DOHH2 (cell line): ENCODE measurements at regions not wholly inside any gene's neighbourhood (a gene's known extent, or its start where the extent isn't known, plus 50 kb on each side); places are given as distances from the start of the nearest gene placed in this dataset.

Experiments used
- H3F3A ChIP-seq: fragments of 200-600 bp; sonication (generic), shearing (Covaris generic); 2 replicates; pipeline ENCODE4 v1.6.0; 2016; ENCODE audit warnings: antibody characterized with exemption, mild to moderate bottlenecking; ENCODE audit not compliant: control insufficient read depth, insufficient read depth
- H3K27ac ChIP-seq: fragments of 200-600 bp; sonication (generic); 2 replicates; pipeline ENCODE4 v1.5.1; 2014; ENCODE audit warnings: low read depth, mild to moderate bottlenecking, low read length, moderate library complexity
- H3K27me3 ChIP-seq: fragments of 200-600 bp; sonication (generic); 2 replicates; pipeline ENCODE4 v1.6.1; 2014; ENCODE audit warnings: mild to moderate bottlenecking, low read length, mixed read lengths; ENCODE audit not compliant: control insufficient read depth
- H3K36me3 ChIP-seq: fragments of 200-600 bp; sonication (generic); 2 replicates; pipeline ENCODE4 v1.6.1; 2014; ENCODE audit warnings: mild to moderate bottlenecking, low read length, moderate library complexity, mixed read lengths; ENCODE audit not compliant: control insufficient read depth
- H3K4me1 ChIP-seq: fragments of 200-600 bp; sonication (generic); 2 replicates; pipeline ENCODE4 v1.6.1; 2014; ENCODE audit warnings: mild to moderate bottlenecking, low read length, mixed read lengths; ENCODE audit not compliant: control insufficient read depth
- H3K4me2 ChIP-seq: fragments of 200-600 bp; sonication (generic); 2 replicates; pipeline ENCODE4 v1.6.0; 2014; ENCODE audit warnings: mild to moderate bottlenecking, low read length, moderate library complexity
- H3K4me3 ChIP-seq: fragments of 200-600 bp; sonication (generic); 2 replicates; pipeline ENCODE4 v1.5.1; 2014; ENCODE audit warnings: mild to moderate bottlenecking, low read length, mixed read lengths
- H3K79me2 ChIP-seq: fragments of 200-600 bp; sonication (generic); 2 replicates; pipeline ENCODE4 v1.6.1; 2014; ENCODE audit warnings: mild to moderate bottlenecking, low read length, mixed read lengths; ENCODE audit not compliant: control insufficient read depth
- H3K9me2 ChIP-seq: fragments of 200-600 bp; sonication (generic); replicated peaks from 2 replicates; pipeline ENCODE4 v1.6.1; 2014; ENCODE audit warnings: mild to moderate bottlenecking, low read length, mixed read lengths; ENCODE audit not compliant: control insufficient read depth
- H3K9me3 ChIP-seq: fragments of 200-600 bp; sonication (generic); 2 replicates; pipeline ENCODE4 v1.6.1; 2014; ENCODE audit warnings: antibody characterized with exemption, low read length, mixed read lengths; ENCODE audit not compliant: control insufficient read depth, insufficient read depth
- H4K20me1 ChIP-seq: fragments of 200-600 bp; sonication (generic); 2 replicates; pipeline ENCODE4 v1.6.0; 2014; ENCODE audit warnings: low read depth, mild to moderate bottlenecking, antibody characterized with exemption, low read length, moderate library complexity; ENCODE audit not compliant: control insufficient read depth, insufficient read depth
- EZH2phosphoT487 ChIP-seq: fragments of 200-600 bp; sonication (generic); IDR thresholded peaks from 2 replicates; pipeline ENCODE4 v1.6.1; 2017; ENCODE audit warnings: borderline replicate concordance, mild to moderate bottlenecking, antibody characterized with exemption, low read length, moderate library complexity, mixed read lengths
- TF ChIP-seq, protein P1 (sequence below): fragments of 200-600 bp; sonication (generic); IDR thresholded peaks from one replicate; pipeline ENCODE4 v1.5.1; 2014; ENCODE audit warnings: antibody characterized with exemption, mild to moderate bottlenecking, low read depth, low read length; ENCODE audit not compliant: poor library complexity, severe bottlenecking

DNA sequence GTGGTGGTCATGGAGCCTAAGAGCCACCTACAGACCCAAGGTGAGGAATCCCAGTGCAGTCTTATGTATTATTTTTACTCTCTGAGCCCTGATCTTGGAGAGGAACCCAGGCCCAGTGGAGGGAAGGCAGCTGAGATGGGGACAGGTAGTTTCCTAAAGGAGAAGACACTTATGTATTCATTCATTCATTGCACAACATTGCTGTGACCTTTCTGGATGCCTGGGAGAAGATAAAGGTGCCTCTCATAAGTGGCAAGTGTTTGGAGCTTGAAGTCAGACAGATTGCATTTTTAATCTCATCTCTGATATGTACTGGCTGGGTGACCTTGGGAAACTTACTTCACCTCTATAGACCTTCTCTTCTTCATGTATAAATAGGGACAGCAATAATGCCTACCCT, 111.1 kb downstream of the CEBPB start:
- Histone ChIP-seq H3K79me2 (no peaks in the 10 kb centered on the region), H3K4me3 (no peak overlapping the region), H3K4me2 (no peak overlapping the region), H3F3A (no peaks in the 10 kb centered on the region), H3K4me1 (peaks cover 13% of the 10 kb centered on the region), H3K36me3 (no peaks in the 10 kb centered on the region), H3K27ac (no peak overlapping the region), H4K20me1 (no peaks in the 10 kb centered on the region), H3K27me3 (peaks cover 10% of the 10 kb centered on the region), H3K9me3 (no peaks in the 10 kb centered on the region), H3K9me2 (no peaks in the 10 kb centered on the region)
- no peak for TF ChIP-seq EZH2phosphoT487
- TF ChIP-seq, protein P1, sequence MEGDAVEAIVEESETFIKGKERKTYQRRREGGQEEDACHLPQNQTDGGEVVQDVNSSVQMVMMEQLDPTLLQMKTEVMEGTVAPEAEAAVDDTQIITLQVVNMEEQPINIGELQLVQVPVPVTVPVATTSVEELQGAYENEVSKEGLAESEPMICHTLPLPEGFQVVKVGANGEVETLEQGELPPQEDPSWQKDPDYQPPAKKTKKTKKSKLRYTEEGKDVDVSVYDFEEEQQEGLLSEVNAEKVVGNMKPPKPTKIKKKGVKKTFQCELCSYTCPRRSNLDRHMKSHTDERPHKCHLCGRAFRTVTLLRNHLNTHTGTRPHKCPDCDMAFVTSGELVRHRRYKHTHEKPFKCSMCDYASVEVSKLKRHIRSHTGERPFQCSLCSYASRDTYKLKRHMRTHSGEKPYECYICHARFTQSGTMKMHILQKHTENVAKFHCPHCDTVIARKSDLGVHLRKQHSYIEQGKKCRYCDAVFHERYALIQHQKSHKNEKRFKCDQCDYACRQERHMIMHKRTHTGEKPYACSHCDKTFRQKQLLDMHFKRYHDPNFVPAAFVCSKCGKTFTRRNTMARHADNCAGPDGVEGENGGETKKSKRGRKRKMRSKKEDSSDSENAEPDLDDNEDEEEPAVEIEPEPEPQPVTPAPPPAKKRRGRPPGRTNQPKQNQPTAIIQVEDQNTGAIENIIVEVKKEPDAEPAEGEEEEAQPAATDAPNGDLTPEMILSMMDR, result no peak

DNA sequence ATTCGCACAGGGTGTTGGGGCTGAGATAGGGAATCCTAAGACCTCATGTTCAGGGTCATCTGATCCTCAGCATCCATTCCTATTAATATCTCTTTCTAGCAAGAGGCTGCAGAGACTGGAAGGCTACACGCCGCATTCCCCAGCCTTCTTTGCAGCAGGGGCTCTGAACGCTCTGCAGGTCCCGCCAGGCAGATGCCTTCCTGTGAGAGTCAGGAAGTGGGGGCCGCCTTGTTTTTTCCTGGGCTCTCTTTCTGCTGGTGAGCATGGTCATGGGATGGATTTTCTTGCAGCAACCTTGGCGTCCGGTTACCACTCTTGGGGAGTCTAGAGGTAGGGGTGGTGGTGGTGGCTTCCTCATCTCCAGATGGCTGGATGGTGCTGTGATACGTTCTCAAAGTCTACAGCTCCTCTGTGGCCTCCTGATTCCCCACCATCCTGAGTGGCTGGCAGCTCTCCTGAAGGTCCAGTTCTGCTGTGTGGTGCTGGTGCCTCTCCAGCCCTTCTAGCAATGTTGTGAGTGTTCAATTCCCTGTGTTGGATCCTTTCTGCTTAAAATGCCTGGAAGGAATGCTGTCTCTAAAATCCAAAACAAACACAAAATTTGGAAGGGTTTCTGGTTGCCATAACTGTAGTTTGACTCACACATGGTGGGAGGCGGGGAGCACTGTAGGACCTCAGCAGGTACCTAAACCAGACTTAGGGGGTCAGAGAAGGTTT, 111.9 kb downstream of the CEBPB start:
- Histone ChIP-seq H3K4me2 (no peak overlapping the region), H3K4me1 (peaks cover 5% of the 10 kb centered on the region), H3K9me3 (no peaks in the 10 kb centered on the region), H3K4me3 (no peak overlapping the region), H4K20me1 (no peaks in the 10 kb centered on the region), H3K9me2 (no peaks in the 10 kb centered on the region), H3K27ac (no peak overlapping the region), H3F3A (no peaks in the 10 kb centered on the region), H3K79me2 (no peaks in the 10 kb centered on the region), H3K36me3 (no peaks in the 10 kb centered on the region), H3K27me3 (peaks cover 10% of the 10 kb centered on the region)
- TF ChIP-seq EZH2phosphoT487, result no peak
- TF ChIP-seq, protein P1, result no peak

DNA sequence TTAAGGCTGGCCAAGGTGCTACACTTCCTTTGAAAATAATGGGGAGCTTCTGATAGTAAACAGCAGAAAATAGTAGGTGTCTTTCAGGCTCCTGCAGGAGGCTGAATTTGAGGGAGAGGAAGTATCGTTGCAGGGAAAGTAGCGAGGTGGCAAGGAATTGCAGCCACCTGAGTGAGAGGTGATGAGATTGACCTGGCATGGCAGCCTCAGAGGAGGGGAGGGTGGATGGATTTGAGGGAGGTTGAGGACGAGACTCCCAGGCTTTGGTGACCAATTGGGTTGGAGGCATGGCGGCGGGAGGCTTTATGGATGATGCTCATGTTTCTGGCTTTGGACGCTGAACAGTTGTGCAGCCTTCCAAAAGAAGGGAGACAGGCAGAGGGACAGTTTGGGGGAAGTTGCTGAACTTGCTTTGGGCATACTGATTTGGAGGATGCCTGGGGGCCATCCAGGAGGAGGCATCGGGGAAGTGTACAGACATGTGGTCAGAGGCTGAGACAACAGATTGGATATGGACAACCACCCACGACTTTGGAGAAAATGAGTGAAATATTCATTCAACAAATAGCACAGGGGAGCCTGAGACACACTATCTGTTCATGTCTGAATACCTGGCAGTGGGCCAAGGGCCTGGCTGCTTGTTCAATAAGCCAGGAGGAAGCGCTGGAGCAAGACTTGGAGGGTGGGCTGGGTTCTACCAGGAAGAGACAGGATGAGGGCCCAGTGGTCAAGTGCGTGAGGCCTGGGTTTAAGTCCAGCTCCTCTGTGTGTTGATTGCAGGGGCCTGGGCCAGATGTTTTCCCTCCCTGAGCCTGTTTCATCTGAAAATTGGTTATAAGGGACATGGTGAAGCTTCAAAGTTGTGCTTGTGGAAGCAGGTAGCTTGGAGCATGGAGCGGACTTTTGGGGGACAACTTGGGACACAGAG, 113.2 kb downstream of the CEBPB start:
- no peak for TF ChIP-seq EZH2phosphoT487
- TF ChIP-seq, protein P1, result no peak
- Histone ChIP-seq H3K4me2 (no peak overlapping the region), H3K4me3 (no peak overlapping the region), H3K79me2 (no peaks in the 10 kb centered on the region), H3K27ac (no peak overlapping the region), H3F3A (no peaks in the 10 kb centered on the region), H4K20me1 (no peaks in the 10 kb centered on the region), H3K9me2 (no peaks in the 10 kb centered on the region), H3K4me1 (peaks cover 5% of the 10 kb centered on the region), H3K9me3 (no peaks in the 10 kb centered on the region), H3K36me3 (no peaks in the 10 kb centered on the region), H3K27me3 (peaks cover 7% of the 10 kb centered on the region)
